OCI-LY7 (cell line): ENCODE measurements at regions not wholly inside any gene's neighbourhood (a gene's known extent, or its start where the extent isn't known, plus 50 kb on each side); places are given as distances from the start of the nearest gene placed in this dataset.

Experiments
- BruUV-seq: library from RNA; stranded (reverse); fragments of 400-500 nt; replicated peaks from 2 replicates; lab custom pipeline; 2021; lab: Mats Ljungman, UMichigan
- CTCF ChIA-PET: fragments of 300-600 bp; sonication (Branson Sonifier 250); formaldehyde crosslinking; loops from one replicate; lab custom pipeline; 2022; ENCODE audit warnings: antibody characterized with exemption; ENCODE audit not compliant: unreplicated experiment; lab: Charles Lee
- POLR2A ChIA-PET: fragments of 300-600 bp; sonication (Branson Sonifier 250); formaldehyde crosslinking; loops from one replicate; lab custom pipeline; 2022; ENCODE audit warnings: antibody characterized with exemption; lab: Charles Lee
- DNase-seq: peaks from one replicate; pipeline ENCODE4 v3.0.0-alpha.2; 2015; ENCODE audit warnings: low spot score
- H2AFZ ChIP-seq: fragments of 200-600 bp; sonication (generic), shearing (Covaris generic); 2 replicates; pipeline ENCODE4 v1.6.1; 2014; ENCODE audit warnings: mild to moderate bottlenecking, antibody characterized with exemption, low read length, moderate library complexity
- H3K27ac ChIP-seq: fragments of 200-600 bp; sonication (generic); 2 replicates; pipeline ENCODE4 v1.5.1; 2014; ENCODE audit warnings: mixed run types, low read depth, mild to moderate bottlenecking, moderate library complexity, low read length, inconsistent platforms; ENCODE audit not compliant: poor library complexity, severe bottlenecking
- H3K36me3 ChIP-seq: fragments of 200-600 bp; sonication (generic); 2 replicates; pipeline ENCODE4 v1.6.1; 2014; ENCODE audit warnings: mild to moderate bottlenecking, antibody characterized with exemption, low read length, moderate library complexity, mixed read lengths; ENCODE audit not compliant: insufficient read depth
- H3K4me1 ChIP-seq: fragments of 200-600 bp; sonication (generic); 2 replicates; pipeline ENCODE4 v1.5.1; 2014; ENCODE audit warnings: mild to moderate bottlenecking, low read length; ENCODE audit not compliant: insufficient read depth, poor library complexity, severe bottlenecking
- H3K4me2 ChIP-seq: fragments of 200-600 bp; sonication (generic); 2 replicates; pipeline ENCODE4 v1.6.1; 2014; ENCODE audit warnings: mild to moderate bottlenecking, low read length
- H3K4me3 ChIP-seq: fragments of 200-600 bp; sonication (generic); 2 replicates; pipeline ENCODE4 v1.5.1; 2014; ENCODE audit warnings: mild to moderate bottlenecking, low read depth, low read length; ENCODE audit not compliant: poor library complexity, severe bottlenecking
- H3K79me2 ChIP-seq: fragments of 200-600 bp; sonication (generic); 2 replicates; pipeline ENCODE4 v1.6.1; 2016; ENCODE audit warnings: low read depth, mild to moderate bottlenecking, low read length, moderate library complexity, mixed read lengths; ENCODE audit not compliant: insufficient read depth
- H3K9me2 ChIP-seq: fragments of 200-600 bp; sonication (generic); 2 replicates; pipeline ENCODE4 v1.6.1; 2016; ENCODE audit warnings: mild to moderate bottlenecking, low read length, mixed read lengths; ENCODE audit not compliant: insufficient read depth
- H3K9me3 ChIP-seq: fragments of 200-600 bp; sonication (generic); 2 replicates; pipeline ENCODE4 v1.6.1; 2014; ENCODE audit warnings: mild to moderate bottlenecking, mixed run types, low read length, mixed read lengths
- H4K20me1 ChIP-seq: fragments of 200-600 bp; sonication (generic); 2 replicates; pipeline ENCODE4 v1.6.1; 2014; ENCODE audit warnings: mild to moderate bottlenecking, antibody characterized with exemption, low read length, moderate library complexity, mixed read lengths; ENCODE audit not compliant: insufficient read depth
- EZH2phosphoT487 ChIP-seq: fragments of 200-600 bp; sonication (generic); IDR thresholded peaks from 2 replicates; pipeline ENCODE4 v1.6.1; 2018; ENCODE audit warnings: low read depth, borderline replicate concordance, mild to moderate bottlenecking, mixed run types, antibody characterized with exemption, low read length, moderate library complexity, mixed read lengths
- intact Hi-C: fragments of 100-400 bp; cut with micrococcal nuclease; formaldehyde crosslinking; loops from one replicate; pipeline ENCODE4 v1.10.0; 2022; ENCODE audit not compliant: unreplicated experiment
- TF ChIP-seq, protein P1 (sequence below): fragments of 200-600 bp; sonication (generic); conservative IDR thresholded peaks from 2 replicates; pipeline ENCODE4 v1.5.1; 2014; ENCODE audit warnings: mild to moderate bottlenecking, antibody characterized with exemption, low read length, moderate library complexity, mixed read lengths

DNA sequence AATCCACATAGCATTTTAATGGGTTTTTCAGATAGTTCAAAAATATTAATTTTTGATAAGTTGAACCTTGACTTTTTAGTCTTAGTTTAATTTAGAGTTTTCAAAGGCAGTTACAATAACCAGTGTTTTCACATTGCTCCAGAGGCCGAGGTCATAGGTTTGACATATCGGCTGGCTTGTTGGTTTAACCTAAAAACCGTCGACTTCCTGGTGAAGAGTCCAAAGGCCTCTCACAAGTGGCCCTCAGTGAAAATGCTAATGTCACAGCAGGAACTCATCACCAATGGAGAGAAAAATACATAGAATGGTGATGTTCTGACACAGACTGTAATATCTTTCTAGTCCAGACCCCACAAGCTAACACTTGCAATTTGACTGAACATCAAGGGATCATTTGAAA is 642.3 kb downstream of the PLOD2 start:
- H2AFZ ChIP-seq: no peak overlapping the region
- no peak overlapping the region for H3K4me2 ChIP-seq
- H3K36me3 ChIP-seq: no peaks in the 10 kb centered on the region
- no TSS peak for BruUV-seq
- H3K79me2 ChIP-seq: no peaks in the 10 kb centered on the region
- H3K9me2 ChIP-seq: no peaks in the 10 kb centered on the region
- no peaks in the 10 kb centered on the region for H4K20me1 ChIP-seq
- TF ChIP-seq, protein P1, sequence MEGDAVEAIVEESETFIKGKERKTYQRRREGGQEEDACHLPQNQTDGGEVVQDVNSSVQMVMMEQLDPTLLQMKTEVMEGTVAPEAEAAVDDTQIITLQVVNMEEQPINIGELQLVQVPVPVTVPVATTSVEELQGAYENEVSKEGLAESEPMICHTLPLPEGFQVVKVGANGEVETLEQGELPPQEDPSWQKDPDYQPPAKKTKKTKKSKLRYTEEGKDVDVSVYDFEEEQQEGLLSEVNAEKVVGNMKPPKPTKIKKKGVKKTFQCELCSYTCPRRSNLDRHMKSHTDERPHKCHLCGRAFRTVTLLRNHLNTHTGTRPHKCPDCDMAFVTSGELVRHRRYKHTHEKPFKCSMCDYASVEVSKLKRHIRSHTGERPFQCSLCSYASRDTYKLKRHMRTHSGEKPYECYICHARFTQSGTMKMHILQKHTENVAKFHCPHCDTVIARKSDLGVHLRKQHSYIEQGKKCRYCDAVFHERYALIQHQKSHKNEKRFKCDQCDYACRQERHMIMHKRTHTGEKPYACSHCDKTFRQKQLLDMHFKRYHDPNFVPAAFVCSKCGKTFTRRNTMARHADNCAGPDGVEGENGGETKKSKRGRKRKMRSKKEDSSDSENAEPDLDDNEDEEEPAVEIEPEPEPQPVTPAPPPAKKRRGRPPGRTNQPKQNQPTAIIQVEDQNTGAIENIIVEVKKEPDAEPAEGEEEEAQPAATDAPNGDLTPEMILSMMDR: no peak
- TF ChIP-seq EZH2phosphoT487: no peak
- no peaks in the 10 kb centered on the region for H3K4me1 ChIP-seq
- H3K27ac ChIP-seq: no peak overlapping the region
- intact Hi-C loops: no loop called here
- ChIA-PET CTCF (no interaction called here), POLR2A (no interaction called here)
- no peak for DNase-seq
- H3K9me3 ChIP-seq: no peaks in the 10 kb centered on the region
- no peak overlapping the region for H3K4me3 ChIP-seq

DNA sequence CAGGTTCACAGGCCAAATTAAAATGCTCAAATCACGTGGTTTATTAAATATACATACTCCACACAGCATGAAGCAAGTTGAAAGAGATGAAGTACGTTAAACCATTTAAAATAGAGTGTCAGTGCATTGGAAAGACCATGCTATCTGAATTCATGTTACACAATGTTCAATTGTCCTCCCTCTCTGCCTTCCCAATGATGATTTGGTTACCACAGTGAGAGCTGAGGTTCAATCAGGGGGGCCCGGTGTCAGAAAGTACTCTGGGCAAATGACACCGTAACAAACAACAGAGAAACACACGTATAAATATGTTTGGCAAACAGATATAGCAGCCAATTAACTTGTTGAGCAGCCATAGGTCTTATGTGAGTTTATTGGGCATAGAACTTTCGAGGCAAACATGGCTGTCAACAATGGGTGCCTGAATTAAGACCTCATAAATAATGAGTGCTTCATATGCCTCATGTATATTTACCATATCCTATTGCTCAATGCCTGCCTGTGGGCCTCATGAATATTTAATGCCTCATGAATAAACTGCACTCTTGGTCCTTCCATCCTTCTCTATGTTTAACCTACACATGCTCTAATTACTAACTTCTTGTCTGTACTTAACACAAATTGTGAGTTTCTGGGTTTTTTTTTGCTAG is 641.5 kb downstream of the PLOD2 start:
- CTCF ChIA-PET: no interaction called here
- no peak for DNase-seq
- intact Hi-C loops: no loop called here

DNA sequence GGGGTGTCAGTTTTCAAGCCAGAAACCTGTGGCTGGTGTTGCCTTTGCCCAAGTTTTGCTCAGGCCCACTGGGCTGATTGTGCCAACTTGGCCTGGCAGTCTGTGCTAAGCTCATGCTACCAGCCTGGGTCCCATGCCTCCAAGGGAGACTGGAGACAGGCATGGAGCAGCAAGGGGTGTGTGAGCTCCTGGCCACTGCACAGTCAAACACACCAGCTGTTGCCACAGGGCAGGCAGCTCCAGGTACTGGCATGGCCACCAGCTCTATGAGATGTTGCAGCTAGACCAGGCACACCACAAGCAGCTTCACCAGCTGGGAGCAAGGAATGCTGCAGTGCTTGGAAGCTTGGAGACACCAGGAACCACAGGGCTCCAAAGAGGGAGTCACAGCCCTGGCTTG is 638.8 kb downstream of the PLOD2 start:
- BruUV-seq: no TSS peak
- H3K9me3 ChIP-seq: no peaks in the 10 kb centered on the region

More for the DNA sequence above, 641.5 kb downstream of the PLOD2 start:
- H3K27ac ChIP-seq: no peak overlapping the region
- H3K36me3 ChIP-seq: no peaks in the 10 kb centered on the region
- POLR2A ChIA-PET: interaction anchor here (0.6 kb wide), 1 partner anchor 955 kb away, joined by 3 read pairs; no protein-coding TSS in a partner anchor
- TF ChIP-seq, protein P1: no peak
- TF ChIP-seq EZH2phosphoT487: no peak
- no peak overlapping the region for H3K4me3 ChIP-seq
- no peak overlapping the region for H3K4me2 ChIP-seq
- BruUV-seq: no TSS peak
- no peak overlapping the region for H2AFZ ChIP-seq
- no peaks in the 10 kb centered on the region for H3K4me1 ChIP-seq
- no peaks in the 10 kb centered on the region for H3K79me2 ChIP-seq
- H3K9me2 ChIP-seq: no peaks in the 10 kb centered on the region
- no peaks in the 10 kb centered on the region for H3K9me3 ChIP-seq
- no peaks in the 10 kb centered on the region for H4K20me1 ChIP-seq

More for the DNA sequence above, 638.8 kb downstream of the PLOD2 start:
- no peak overlapping the region for H2AFZ ChIP-seq
- H3K79me2 ChIP-seq: no peaks in the 10 kb centered on the region
- H3K27ac ChIP-seq: no peak overlapping the region
- CTCF ChIA-PET: no interaction called here
- peaks cover 9% of the 10 kb centered on the region; the same call in 1 of the 2 replicates for H3K9me2 ChIP-seq
- H3K4me1 ChIP-seq: no peaks in the 10 kb centered on the region
- H3K4me2 ChIP-seq: no peak overlapping the region
- intact Hi-C loops: no loop called here
- no peak overlapping the region for H3K4me3 ChIP-seq
- no peaks in the 10 kb centered on the region for H4K20me1 ChIP-seq
- DNase-seq: no peak
- TF ChIP-seq, protein P1: no peak
- TF ChIP-seq EZH2phosphoT487: no peak
- POLR2A ChIA-PET: interaction anchor here (0.9 kb wide), 1 partner anchor 13 kb away, joined by 3 read pairs; no protein-coding TSS in a partner anchor
- no peaks in the 10 kb centered on the region for H3K36me3 ChIP-seq
